HS-5 (cell line): ENCODE measurements at regions not wholly inside any gene's neighbourhood (a gene's known extent, or its start where the extent isn't known, plus 50 kb on each side); places are given as distances from the start of the nearest gene placed in this dataset.
"Not testable (repeated sequence)": the region's sequence is repeated elsewhere in the genome, so short reads cannot be mapped to it uniquely, and the experiment has no call there.

Experiments used
- DNase-seq: peaks from one replicate; pipeline ENCODE4 v3.0.0-alpha.2; 2012; ENCODE audit warnings: low read depth

DNA sequence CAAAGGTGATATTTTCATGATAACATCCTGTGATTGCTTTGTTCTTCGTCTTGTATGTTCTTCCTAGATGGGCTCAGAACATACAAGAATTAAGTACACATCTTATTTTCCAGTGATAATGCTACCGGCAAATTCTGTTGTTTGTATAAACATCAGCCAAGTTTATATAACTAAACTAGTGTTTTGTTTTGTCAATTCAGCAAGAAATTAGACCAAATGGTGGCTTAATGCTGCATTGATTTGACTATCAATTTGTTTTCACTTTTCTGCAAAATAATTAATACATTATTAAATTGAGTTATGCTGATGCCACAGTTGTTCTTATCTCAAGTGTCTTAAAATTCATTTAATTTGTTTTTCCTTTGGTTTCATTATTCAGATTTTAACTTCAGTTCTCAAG lies 177.7 kb downstream of the OR4F29 start:
- not testable (repeated sequence) for DNase-seq

GRCh38 chr1:267815-268214 lies 183.7 kb downstream of the OR4F29 start:
- peak; percentile 11 for DNase-seq
